SW480 (cell line): ENCODE measurements at regions not wholly inside any gene's neighbourhood (a gene's known extent, or its start where the extent isn't known, plus 50 kb on each side); places are given as distances from the start of the nearest gene placed in this dataset.
"Not testable (repeated sequence)": the region's sequence is repeated elsewhere in the genome, so short reads cannot be mapped to it uniquely, and the experiment has no call there.

Experiments used
- DNase-seq: peaks from one replicate; pipeline ENCODE4 v3.0.0-alpha.2; 2016; ENCODE audit warnings: low spot score

DNA sequence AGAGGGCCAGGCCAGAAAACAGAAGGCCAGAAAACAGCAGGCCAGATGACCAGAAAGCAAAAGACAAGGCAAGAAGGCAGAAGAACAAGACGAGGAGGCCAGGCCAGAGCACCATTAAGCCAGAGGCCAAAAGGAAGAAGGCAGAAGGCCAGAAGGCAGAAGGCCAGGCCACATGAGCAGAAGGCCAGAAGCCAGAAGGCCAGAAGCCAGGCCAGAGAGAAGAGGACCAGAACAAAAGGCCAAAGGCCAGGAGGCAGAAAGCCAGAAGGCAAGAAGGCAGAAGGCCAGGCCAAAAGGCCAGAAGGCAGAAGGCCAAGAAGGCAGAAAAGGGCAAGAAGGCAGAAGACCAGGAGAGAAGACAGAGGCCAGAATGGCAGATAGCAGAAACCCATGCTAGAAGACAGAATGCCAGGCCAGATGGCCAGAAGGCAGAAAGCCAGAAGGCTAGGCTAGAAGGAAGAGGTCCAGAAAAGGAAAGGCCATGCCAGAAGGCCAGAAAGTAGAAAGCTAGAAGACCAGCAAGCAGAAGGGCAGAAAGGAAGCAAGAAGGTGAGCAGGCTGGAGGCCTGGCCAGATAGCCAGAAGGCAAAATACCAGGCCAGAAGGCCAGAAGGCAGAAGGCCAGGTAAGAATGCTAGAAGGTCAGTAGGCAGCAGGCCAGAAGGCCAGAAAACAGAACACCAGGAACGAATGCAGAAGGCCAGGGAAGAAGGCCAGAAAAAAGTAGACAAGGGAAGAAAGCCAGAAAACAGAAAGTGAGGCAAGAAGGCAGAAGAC is 187.6 kb downstream of the TUBA3C start:
- DNase-seq, result no peak

DNA sequence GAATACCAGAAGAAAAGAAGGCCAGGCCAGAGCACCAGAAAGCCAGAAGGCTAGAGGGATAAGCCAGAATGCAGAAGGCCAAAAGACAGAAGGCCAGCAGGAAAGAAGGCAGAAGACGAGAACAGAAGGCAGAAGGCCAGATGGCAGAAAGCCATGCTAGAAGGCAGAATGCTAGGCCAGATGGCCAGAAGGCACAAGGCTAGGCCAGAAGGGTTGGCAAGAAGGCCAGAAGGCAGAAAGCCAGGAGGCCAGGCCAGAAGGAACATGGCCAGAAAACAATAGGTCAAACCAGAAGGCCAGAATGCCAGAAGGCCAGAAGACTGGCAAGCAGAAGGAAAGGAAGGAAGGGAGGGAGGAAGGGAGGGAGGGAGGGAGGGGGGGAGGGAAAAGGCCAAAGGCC is 188.8 kb downstream of the TUBA3C start:
- no peak for DNase-seq

DNA sequence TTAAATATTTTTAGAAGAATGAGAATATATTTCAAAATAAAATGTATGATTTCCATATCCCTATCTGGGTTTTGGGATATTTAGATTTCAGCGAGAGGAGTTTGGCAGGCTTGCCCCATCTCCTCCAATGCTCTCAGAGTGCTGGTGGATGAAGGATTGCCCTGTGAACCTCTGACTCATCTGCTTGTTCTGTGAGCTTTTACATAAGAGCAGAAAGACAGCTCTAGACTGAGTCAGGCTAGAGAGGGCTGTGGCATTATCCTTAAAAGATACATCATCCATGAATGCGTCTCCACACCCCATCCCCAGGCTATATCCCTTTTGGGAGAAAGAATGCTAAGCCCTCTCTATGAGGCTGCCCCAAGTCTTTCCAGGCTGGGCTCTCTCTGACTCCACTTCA is 190.6 kb downstream of the TUBA3C start:
- DNase-seq, result no peak

- DNase-seq, result no peak
Observed at GRCh38 chr13:18978447-18978846, 203.2 kb downstream of the TUBA3C start.

GRCh38 chr13:18977857-18978256 is 203.8 kb downstream of the TUBA3C start:
- no peak for DNase-seq

DNA sequence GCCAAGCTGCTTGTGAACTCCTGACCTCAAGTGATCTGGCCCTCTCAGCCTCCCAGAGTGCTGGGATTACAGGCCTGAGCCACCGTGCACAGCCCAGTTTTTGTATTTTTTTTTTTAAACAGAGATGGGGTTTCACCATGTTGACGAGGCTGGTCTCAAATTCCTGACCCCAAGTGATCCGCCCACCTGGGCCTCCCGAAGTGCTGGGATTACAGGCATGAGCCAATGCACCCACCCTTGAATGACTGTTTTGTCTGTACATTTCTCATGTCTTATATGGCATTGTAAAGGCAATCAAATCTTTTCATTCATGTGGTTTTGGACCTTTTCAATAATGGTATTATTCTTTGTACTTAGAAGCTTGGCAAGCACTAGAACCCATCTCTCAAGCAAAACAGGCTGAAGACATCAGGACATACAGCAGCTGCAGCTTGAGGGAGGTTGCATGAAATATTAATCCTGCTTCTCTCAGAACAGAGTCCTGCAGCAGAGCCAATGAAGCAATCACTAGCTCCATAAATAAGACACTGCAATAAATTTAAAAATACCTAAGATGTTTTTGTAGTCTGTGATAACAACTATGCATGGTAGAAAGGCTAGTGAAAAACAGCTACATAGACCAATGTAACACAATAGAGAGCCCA is 209.9 kb downstream of the TUBA3C start:
- no peak for DNase-seq

- no peak for DNase-seq
Observed at GRCh38 chr13:18965347-18965855, 216.2 kb downstream of the TUBA3C start.

DNA sequence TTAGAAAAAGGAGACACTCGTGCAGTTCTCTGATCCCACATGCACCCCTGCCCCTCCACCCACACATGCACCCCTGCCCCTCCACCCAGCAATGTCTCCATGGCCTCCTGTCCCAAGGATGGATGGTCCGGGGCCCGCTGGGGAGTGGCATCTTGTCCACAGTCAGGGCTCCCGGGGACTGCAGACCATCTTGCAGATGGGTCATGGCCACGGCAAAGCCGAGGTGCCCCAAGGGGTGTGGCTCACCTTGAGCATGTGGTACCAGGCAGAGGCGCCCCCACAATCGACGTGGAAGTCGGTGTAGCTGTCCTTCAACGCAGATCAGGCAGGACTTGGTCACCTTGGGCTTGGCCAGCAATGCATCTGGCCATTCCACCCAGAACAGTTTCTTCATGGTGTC is 216.7 kb downstream of the TUBA3C start:
- no peak for DNase-seq

- not testable (repeated sequence) for DNase-seq
Observed at GRCh38 chr13:18963684-18964083, 217.9 kb downstream of the TUBA3C start.

DNA sequence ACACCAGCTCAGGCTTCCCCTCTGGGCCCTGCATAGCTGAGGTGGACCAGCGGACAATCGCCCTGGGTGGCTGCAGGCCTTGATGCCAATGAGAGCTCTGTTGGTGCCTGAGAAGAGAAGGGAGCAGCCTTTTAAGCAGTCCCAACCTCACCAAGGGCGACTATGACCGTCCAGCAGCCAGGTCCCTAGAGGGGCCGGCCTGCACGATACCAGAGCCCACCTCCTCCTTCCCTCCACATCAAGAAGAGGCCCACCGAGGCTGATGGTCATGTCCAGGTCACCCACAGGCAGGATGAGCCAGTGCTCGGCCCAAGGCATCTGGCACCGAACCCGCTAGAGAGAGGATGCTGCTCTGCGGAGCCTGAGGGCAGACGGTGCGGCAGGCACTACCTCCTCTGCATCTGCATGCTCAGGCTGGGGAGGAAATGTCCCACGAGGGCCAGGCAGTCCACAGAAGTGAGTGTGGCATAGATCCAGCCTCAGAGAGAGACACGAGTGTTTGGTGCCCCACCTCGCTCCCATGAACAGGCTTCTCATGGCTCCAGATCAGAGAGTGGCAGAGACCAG is 219.4 kb downstream of the TUBA3C start:
- DNase-seq, result no peak

DNA sequence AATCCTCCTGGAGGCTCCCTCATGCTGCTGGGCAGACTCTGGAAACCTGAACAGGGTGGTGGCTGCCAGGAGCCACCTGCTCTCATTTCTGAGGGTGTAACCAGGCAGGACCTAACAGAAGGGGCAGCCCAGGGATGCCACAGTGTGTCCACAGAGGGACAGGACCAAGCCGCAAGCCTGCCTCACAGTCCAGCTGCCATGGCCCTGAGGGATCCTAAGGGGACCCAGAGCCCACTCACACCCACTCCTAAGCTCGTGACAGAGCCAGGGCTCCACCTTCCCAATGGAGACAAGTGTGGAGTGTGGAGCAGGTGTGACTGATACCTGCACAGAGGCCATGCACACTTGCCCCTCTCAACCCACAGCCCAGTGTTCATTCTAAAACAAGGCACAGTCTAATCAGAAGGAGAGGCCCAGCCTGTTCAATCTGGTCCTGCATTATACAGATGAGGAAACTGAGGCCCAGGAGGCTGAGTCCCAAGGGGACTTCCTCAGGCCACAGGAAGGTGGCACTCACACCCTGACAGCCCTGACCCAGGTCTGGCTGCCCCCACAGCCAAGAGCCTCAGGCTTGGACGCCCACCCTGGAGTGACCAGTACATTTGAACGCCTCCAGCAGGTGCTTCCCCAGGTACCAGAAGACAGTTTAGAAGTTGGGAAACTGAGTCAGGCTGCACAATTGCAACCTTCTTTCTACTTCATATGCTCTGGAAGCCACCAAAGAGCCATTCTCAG is 220.1 kb downstream of the TUBA3C start:
- no peak for DNase-seq

DNA sequence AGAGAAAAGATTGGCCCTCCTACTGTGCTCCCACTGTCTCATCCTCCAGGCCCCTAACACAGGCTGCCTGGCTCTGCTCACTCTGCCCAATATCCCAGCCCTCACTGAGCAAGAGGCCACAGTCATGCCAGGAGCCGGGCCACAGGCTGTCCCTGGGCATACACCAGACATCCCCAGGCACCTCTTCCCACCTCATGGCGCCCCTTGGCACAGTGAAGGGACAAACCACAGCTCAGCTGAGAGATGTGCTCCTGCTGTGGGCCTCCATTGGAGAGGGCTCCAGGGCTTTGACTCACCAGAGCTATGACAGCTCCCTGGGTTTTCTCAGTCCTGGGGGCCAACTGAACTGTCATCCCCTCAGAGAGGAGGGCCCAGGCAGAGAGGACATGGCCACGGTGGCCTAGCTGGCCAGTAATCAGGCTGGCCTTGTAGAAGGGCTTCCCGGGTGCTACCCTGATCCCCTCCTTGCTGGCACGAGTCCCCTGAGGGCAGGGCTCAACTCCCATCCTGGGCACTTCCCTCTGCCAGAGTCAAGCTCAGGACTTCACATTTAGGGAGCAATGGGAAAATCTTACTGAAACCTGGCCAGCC is 220.9 kb downstream of the TUBA3C start:
- no peak for DNase-seq

GRCh38 chr13:18959996-18960395 is 221.6 kb downstream of the TUBA3C start:
- DNase-seq, result no peak

- no peak for DNase-seq
Observed at GRCh38 chr13:18959229-18959628, 222.4 kb downstream of the TUBA3C start.

GRCh38 chr13:18956473-18957078 is 225.0 kb downstream of the TUBA3C start:
- no peak for DNase-seq

DNA sequence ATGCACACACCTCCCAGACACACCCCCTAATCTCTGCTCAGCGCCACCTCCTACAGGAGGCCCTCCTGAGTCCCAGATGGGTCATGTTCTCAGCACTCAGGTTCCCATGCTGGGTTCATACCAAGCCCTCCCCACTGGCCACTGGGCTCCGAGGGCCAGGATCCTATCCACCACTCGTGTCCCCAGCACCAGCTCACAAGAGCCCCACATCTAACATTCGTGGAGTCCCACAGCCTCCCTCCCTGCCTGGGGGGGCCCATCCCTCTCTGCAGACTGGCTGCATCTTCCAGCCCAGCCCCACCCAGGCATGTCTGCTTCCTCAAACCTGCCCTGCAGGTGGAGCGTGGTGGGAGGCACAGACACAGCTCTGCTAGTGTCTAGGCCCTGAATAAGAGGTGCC is 227.4 kb downstream of the TUBA3C start:
- no peak for DNase-seq

DNA sequence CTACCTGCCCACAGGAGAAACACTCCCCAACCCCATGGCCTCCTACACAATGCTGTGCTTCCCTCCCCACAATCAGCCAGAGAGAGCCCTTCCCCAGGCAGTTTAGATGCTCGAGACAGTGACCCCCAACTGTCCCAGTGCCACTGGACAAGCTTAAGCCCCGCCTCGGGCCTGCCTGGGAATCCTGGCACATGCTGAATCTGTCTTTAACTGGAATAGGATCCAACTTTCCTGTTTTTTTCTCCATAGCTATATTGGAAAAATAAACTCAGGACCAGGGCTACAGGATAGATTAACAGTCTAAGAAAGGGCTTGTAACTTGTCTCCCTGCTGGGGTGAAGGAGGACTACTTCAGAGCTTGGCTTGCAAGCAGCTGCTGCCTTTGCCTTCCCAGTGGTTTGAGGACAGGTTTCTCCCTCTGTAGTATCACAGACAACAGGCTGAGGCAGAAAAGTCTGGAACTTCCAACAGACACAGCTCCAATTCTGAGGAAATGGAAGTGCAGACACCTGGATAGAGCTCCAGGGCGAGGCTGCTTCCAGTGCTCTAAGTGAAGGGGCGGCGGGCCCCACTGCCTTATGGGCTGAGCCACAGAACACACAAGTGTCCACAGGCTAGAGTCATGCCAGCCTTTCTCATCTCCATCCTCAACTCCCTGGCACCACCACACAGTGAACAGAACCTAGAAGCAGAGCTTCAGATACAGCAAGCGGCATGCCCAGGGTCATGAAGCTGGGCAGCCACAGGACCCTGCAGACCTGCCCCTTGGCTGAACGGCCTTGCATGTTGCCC is 228.3 kb downstream of the TUBA3C start:
- no peak for DNase-seq

DNA sequence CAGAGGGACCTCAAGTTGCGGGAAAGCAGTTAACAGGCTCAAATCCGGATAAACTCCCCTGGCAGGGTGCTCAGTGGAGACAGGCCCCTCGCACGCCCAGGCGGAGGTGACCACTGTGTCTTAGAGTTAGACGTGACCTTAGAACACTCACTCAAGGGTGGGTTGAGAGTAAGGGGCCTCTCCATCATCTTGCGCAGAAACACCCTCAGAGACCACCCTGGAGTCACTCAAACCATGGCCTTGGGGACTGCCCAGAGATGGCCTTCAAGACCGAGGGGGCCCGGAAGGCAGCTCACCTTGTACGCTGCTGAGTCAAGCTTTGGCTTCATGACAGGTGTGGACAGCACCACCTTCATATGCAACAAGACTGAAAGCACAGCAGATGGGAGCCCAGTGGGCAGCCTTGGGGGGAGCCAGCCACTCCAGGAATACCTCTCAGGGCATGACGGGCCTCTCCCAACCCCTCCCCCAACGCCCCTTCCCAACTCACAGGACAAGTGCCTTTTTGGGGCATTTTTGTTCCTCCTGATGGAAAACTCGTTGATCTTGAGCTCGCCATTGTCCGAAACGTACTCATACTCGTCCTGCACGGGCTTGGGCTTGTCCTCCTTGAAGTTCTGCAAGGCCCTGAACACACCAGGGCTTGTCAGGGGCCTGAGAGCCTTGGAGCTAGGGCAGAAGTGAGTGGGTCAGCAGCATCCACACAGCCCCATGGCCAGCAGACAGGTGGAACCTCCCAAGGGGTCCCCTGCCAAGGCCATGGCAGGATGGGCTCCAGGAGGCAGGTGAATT is 229.2 kb downstream of the TUBA3C start:
- DNase-seq, result no peak

DNA sequence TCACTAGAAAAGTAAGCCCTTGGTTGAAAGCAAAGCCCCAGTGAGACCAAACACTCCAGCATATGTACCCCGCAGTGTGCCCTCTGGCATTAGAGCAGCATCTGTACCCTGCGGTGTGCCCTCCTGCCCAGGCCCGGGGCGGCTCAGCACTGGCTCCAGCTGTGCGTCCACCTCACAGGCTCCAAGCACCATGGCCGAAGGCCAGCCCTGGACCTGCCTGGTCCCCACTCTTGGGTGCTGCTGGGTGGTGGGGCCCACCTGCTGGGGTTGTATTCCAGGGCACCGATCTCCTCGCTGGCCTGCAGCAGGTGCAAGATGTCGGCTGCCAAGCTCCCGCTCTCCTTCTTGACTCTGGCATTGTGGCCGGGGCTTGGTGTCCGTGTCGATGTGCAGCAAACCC is 230.2 kb downstream of the TUBA3C start:
- no peak for DNase-seq

DNA sequence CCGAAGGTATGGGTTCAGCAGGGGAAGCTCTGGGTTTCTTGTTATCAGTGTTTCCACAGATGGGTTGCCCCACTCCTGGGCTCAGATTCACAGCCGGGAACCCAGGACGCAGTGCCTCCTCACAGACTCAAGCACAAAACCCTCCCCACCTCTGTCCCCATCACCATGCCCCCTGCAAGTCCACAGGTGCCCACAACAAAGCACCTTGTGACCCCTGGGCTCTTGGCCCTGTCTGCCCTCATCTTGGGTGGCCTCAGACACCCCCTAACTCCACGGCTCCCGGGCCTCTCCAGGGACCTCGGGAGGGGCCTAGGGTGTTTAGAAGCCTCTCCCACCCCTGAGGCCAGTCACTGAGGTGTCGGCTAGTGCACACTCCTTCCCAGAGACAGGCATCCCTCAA is 231.7 kb downstream of the TUBA3C start:
- DNase-seq, result no peak
